H9 (cell line): ENCODE measurements at regions not wholly inside any gene's neighbourhood (a gene's known extent, or its start where the extent isn't known, plus 50 kb on each side); places are given as distances from the start of the nearest gene placed in this dataset.

Experiments used
- DNase-seq: peaks from one replicate; pipeline ENCODE4 v3.0.0-alpha.2; 2017
- H2AFZ ChIP-seq: one replicate; pipeline ENCODE4 v1.6.1; 2013; ENCODE audit warnings: mild to moderate bottlenecking, low read length, control low read depth, moderate library complexity
- H2AK5ac ChIP-seq: 2 replicates; pipeline ENCODE4 v1.6.1; 2013; ENCODE audit warnings: low read length, control low read depth, mixed read lengths; ENCODE audit not compliant: insufficient read length
- H2BK120ac ChIP-seq: one replicate; pipeline ENCODE4 v1.6.1; 2013; ENCODE audit warnings: low read depth, mild to moderate bottlenecking, low read length, control low read depth, inconsistent platforms; ENCODE audit not compliant: poor library complexity, severe bottlenecking
- H2BK12ac ChIP-seq: 2 replicates; pipeline ENCODE4 v1.6.1; 2013; ENCODE audit warnings: low read length, control low read depth, mixed read lengths, low read depth; ENCODE audit not compliant: insufficient read length
- H2BK15ac ChIP-seq: 2 replicates; pipeline ENCODE4 v1.6.1; 2013; ENCODE audit warnings: low read depth, low read length, control low read depth
- H2BK20ac ChIP-seq: one replicate; pipeline ENCODE4 v1.6.1; 2013; ENCODE audit warnings: low read depth, mild to moderate bottlenecking, low read length, control low read depth, inconsistent platforms; ENCODE audit not compliant: poor library complexity, severe bottlenecking
- H2BK5ac ChIP-seq: 2 replicates; pipeline ENCODE4 v1.6.1; 2013; ENCODE audit warnings: low read length, control low read depth, mixed read lengths; ENCODE audit not compliant: insufficient read length
- H3K14ac ChIP-seq: 2 replicates; pipeline ENCODE4 v1.6.1; 2013; ENCODE audit warnings: low read length, control low read depth; ENCODE audit not compliant: insufficient read depth
- H3K18ac ChIP-seq: 2 replicates; pipeline ENCODE4 v1.6.1; 2013; ENCODE audit warnings: low read depth, mild to moderate bottlenecking, mixed read lengths, low read length, control low read depth; ENCODE audit not compliant: insufficient read length
- H3K23ac ChIP-seq: 2 replicates; pipeline ENCODE4 v1.6.1; 2013; ENCODE audit warnings: low read length, control low read depth, mixed read lengths, low read depth; ENCODE audit not compliant: insufficient read length
- H3K23me2 ChIP-seq: 2 replicates; pipeline ENCODE4 v1.6.1; 2013; ENCODE audit warnings: low read depth, mild to moderate bottlenecking, mixed read lengths, low read length, control low read depth; ENCODE audit not compliant: insufficient read length, poor library complexity, severe bottlenecking
- H3K27ac ChIP-seq: 2 replicates; pipeline ENCODE4 v1.5.1; 2013; ENCODE audit warnings: low read length, control low read depth, mixed read lengths, low read depth; ENCODE audit not compliant: insufficient read length
- H3K27me3 ChIP-seq: 2 replicates; pipeline ENCODE4 v1.6.1; 2013; ENCODE audit warnings: low read length, control low read depth, inconsistent platforms; ENCODE audit not compliant: insufficient read depth
- H3K4ac ChIP-seq: 2 replicates; pipeline ENCODE4 v1.6.1; 2013; ENCODE audit warnings: low read depth, mild to moderate bottlenecking, control low read depth, inconsistent platforms, low read length, moderate library complexity
- H3K4me1 ChIP-seq: 2 replicates; pipeline ENCODE4 v1.6.1; 2013; ENCODE audit warnings: low read length, control low read depth, inconsistent platforms; ENCODE audit not compliant: insufficient read depth
- H3K4me2 ChIP-seq: 2 replicates; pipeline ENCODE4 v1.6.1; 2013; ENCODE audit warnings: low read length, control low read depth, mixed read lengths; ENCODE audit not compliant: insufficient read length, insufficient read depth
- H3K56ac ChIP-seq: 2 replicates; pipeline ENCODE4 v1.6.1; 2013; ENCODE audit warnings: low read depth, mild to moderate bottlenecking, mixed read lengths, low read length, control low read depth; ENCODE audit not compliant: insufficient read length
- H3K79me1 ChIP-seq: 2 replicates; pipeline ENCODE4 v1.6.1; 2013; ENCODE audit warnings: low read depth, mild to moderate bottlenecking, moderate library complexity, low read length, control low read depth, inconsistent platforms; ENCODE audit not compliant: insufficient read depth, poor library complexity, severe bottlenecking
- H3K79me2 ChIP-seq: 2 replicates; pipeline ENCODE4 v1.6.1; 2013; ENCODE audit warnings: low read length, control low read depth, inconsistent platforms; ENCODE audit not compliant: insufficient read depth
- H3K9ac ChIP-seq: 2 replicates; pipeline ENCODE4 v1.6.1; 2013; ENCODE audit warnings: low read length, control low read depth, mixed read lengths; ENCODE audit not compliant: insufficient read length; ENCODE audit errors: extremely low read depth
- H3K9me3 ChIP-seq: one replicate; pipeline ENCODE4 v1.6.1; 2013; ENCODE audit warnings: low read depth, low read length, inconsistent platforms; ENCODE audit not compliant: control insufficient read depth
- H3T11ph ChIP-seq: one replicate; pipeline ENCODE4 v1.6.1; 2013; ENCODE audit warnings: mild to moderate bottlenecking, low read length, control low read depth, inconsistent platforms
- H4K20me1 ChIP-seq: one replicate; pipeline ENCODE4 v1.6.1; 2013; ENCODE audit not compliant: control insufficient read depth, insufficient read length, insufficient read depth
- H4K5ac ChIP-seq: 2 replicates; pipeline ENCODE4 v1.6.1; 2013; ENCODE audit warnings: low read depth, mild to moderate bottlenecking, mixed read lengths, low read length, control low read depth; ENCODE audit not compliant: insufficient read length
- H4K8ac ChIP-seq: replicated peaks from 2 replicates; pipeline ENCODE4 v1.6.1; 2013; ENCODE audit warnings: low read length, control low read depth, mixed read lengths, low read depth; ENCODE audit not compliant: insufficient read length
- H4K91ac ChIP-seq: 2 replicates; pipeline ENCODE4 v1.6.1; 2013; ENCODE audit warnings: low read depth, mild to moderate bottlenecking, moderate library complexity, mixed read lengths, low read length, control low read depth; ENCODE audit not compliant: insufficient read length
- H3K27ac Mint-ChIP-seq, 3 experiments: 2 replicates in 2 of 3; 3 replicates in 1 of 3; pipeline ENCODE4 v1.8.0; 2020 to 2021; ENCODE audit warnings: mixed read lengths in 3 of 3, mild to moderate bottlenecking in 1 of 3, moderate library complexity in 1 of 3
- H3K27me3 Mint-ChIP-seq: 2 replicates; pipeline ENCODE4 v1.8.0; 2021; ENCODE audit warnings: low read depth, mild to moderate bottlenecking, moderate library complexity, mixed read lengths
- H3K36me3 Mint-ChIP-seq, 3 experiments: 2 replicates in 2 of 3; 3 replicates in 1 of 3; pipeline ENCODE4 v1.8.0; 2020 to 2021; ENCODE audit warnings: low read depth in 3 of 3, mixed read lengths in 3 of 3; ENCODE audit not compliant: insufficient read depth in 1 of 3
- H3K4me1 Mint-ChIP-seq, 2 experiments: 2 replicates each; pipeline ENCODE4 v1.8.0; 2020; ENCODE audit warnings: mixed read lengths in 2 of 2
- H3K4me3 Mint-ChIP-seq, 2 experiments: 2 replicates in 1 of 2; 3 replicates in 1 of 2; pipeline ENCODE4 v1.8.0; 2020 to 2021; ENCODE audit warnings: mild to moderate bottlenecking in 2 of 2, mixed read lengths in 2 of 2, moderate library complexity in 1 of 2
- H3K9me3 Mint-ChIP-seq, 2 experiments: 2 replicates in 1 of 2; 3 replicates in 1 of 2; pipeline ENCODE4 v1.8.0; 2020; ENCODE audit warnings: mild to moderate bottlenecking in 2 of 2, mixed read lengths in 2 of 2, moderate library complexity in 1 of 2
- CTCF ChIP-seq: fragments of 200-600 bp; sonication (generic); conservative IDR thresholded peaks from 3 replicates; pipeline ENCODE4 v1.8.0; 2021; ENCODE audit warnings: antibody characterized with exemption, mild to moderate bottlenecking
- WGBS: extraction: QIAGEN DNeasy Blood & Tissue Kit; methylation state at CpG from one replicate; pipeline ENCODE4 v1.1.7; 2013; ENCODE audit warnings: missing lambda C conversion rate, low lambda C conversion rate, mixed read lengths; ENCODE audit not compliant: insufficient read length; ENCODE audit errors: extremely low coverage; 5-methylcytosine and 5-hydroxymethylcytosine counted together

DNA sequence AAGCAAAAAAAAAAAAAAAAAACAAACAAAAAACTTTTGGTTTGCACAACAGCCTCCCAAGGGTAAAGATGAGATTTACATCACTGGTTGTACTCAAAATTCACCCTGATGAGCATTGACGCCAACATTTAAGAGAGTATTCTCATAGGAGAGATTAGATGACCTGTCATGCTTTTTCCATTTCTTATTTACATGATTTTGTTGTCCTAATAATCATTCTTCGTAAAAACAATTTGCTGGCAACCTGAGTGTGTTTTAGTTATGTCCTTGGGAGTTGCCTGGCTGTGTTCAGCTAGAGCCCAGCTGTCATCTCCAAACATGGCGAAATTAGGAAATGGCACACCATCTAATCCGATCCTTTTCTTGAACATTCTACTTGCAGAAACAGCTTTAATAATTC is 186.4 kb upstream of the MRPS30 start:
- H2BK120ac ChIP-seq: no peak overlapping the region
- H3K9ac ChIP-seq: no peak overlapping the region
- no peaks in the 10 kb centered on the region for H3K9me3 ChIP-seq
- H2BK15ac ChIP-seq: no peak overlapping the region
- H2BK20ac ChIP-seq: no peak overlapping the region
- Mint-ChIP-seq H3K36me3 (no peaks in the 10 kb centered on the region), H3K27me3 (no peaks in the 10 kb centered on the region), H3K9me3 (peaks cover 0 to 4% of the 10 kb centered on the region in 2 experiments; a peak in 2 of 5 replicates), H3K4me3 (no peak overlapping the region), H3K4me1 (no peaks in the 10 kb centered on the region), H3K27ac (no peak overlapping the region)
- no peak overlapping the region for H2AK5ac ChIP-seq
- no peaks in the 10 kb centered on the region for H3K79me1 ChIP-seq
- no peak overlapping the region for H2BK12ac ChIP-seq
- H4K8ac ChIP-seq: no peak overlapping the region
- DNase-seq: no peak
- no peak overlapping the region for H2BK5ac ChIP-seq
- no peak overlapping the region for H3K27ac ChIP-seq
- H3K14ac ChIP-seq: no peak overlapping the region
- H4K20me1 ChIP-seq: no peaks in the 10 kb centered on the region
- no peak for TF ChIP-seq CTCF
- no peaks in the 10 kb centered on the region for H3K4me1 ChIP-seq
- no peak overlapping the region for H4K91ac ChIP-seq
- no peak overlapping the region for H3K23ac ChIP-seq
- no peak overlapping the region for H3K56ac ChIP-seq
- H3K23me2 ChIP-seq: no peaks in the 10 kb centered on the region
- H4K5ac ChIP-seq: no peak overlapping the region
- no CpG with 5 or more reads among the region's 4 CpGs for WGBS
- H3K79me2 ChIP-seq: no peaks in the 10 kb centered on the region
- H3K4me2 ChIP-seq: no peak overlapping the region
- no peaks in the 10 kb centered on the region for H3K27me3 ChIP-seq
- H2AFZ ChIP-seq: no peak overlapping the region
- no peak overlapping the region for H3T11ph ChIP-seq
- no peak overlapping the region for H3K4ac ChIP-seq
- no peak overlapping the region for H3K18ac ChIP-seq
